OCI-LY1 (cell line): ENCODE measurements at regions not wholly inside any gene's neighbourhood (a gene's known extent, or its start where the extent isn't known, plus 50 kb on each side); places are given as distances from the start of the nearest gene placed in this dataset.

Experiments used
- CTCF ChIP-seq: fragments of 200-600 bp; sonication (generic), shearing (Covaris generic); IDR thresholded peaks from 2 replicates; pipeline ENCODE4 v1.5.1; 2017; ENCODE audit warnings: mild to moderate bottlenecking, antibody characterized with exemption, low read length, moderate library complexity, mixed read lengths
- EZH2 ChIP-seq: fragments of 200-600 bp; sonication (generic), shearing (Covaris generic); IDR thresholded peaks from 2 replicates; pipeline ENCODE4 v1.8.0; 2017; ENCODE audit warnings: borderline replicate concordance, mixed run types, mild to moderate bottlenecking, antibody characterized with exemption, low read length, moderate library complexity, mixed read lengths

GRCh38 chr14:56963381-56963780 is 153.1 kb upstream of the OTX2 start:
- TF ChIP-seq CTCF (no peak), EZH2 (no peak)
